IMR-90 (cell line): ENCODE measurements at regions not wholly inside any gene's neighbourhood (a gene's known extent, or its start where the extent isn't known, plus 50 kb on each side); places are given as distances from the start of the nearest gene placed in this dataset.

Source experiments
- ATAC-seq: fragments of 200-7000 bp; cut with Tn5 transposase; 2 replicates; pipeline ENCODE4 v1.9.1; 2020; ENCODE audit warnings: low read depth, mild to moderate bottlenecking, moderate library complexity
- BruUV-seq: library from RNA; stranded (reverse); fragments of 400-500 nt; replicated peaks from 2 replicates; lab custom pipeline; 2021; lab: Mats Ljungman, UMichigan
- CTCF ChIA-PET: fragments of 300-600 bp; formaldehyde crosslinking; extraction: SDS; loops from one replicate; lab custom pipeline; 2021; ENCODE audit warnings: antibody characterized with exemption; lab: Yijun Ruan, JAX
- POLR2A ChIA-PET: fragments of 300-600 bp; sonication (Branson Sonifier 250); formaldehyde crosslinking; loops from one replicate; lab custom pipeline; 2022; ENCODE audit warnings: antibody characterized with exemption; ENCODE audit not compliant: unreplicated experiment; lab: Charles Lee
- DNase-seq: peaks from one replicate; pipeline ENCODE4 v3.0.0; 2013
- H2AFZ ChIP-seq: replicated peaks from 2 replicates; pipeline ENCODE3; 2013; ENCODE audit warnings: low read length, mild to moderate bottlenecking; ENCODE audit not compliant: poor library complexity
- H2AK5ac ChIP-seq: 2 replicates; pipeline ENCODE4 v1.6.1; 2013; ENCODE audit warnings: low read depth, low read length, inconsistent platforms
- H2AK9ac ChIP-seq: replicated peaks from 2 replicates; pipeline ENCODE3; 2013; ENCODE audit warnings: mild to moderate bottlenecking, low read depth, low read length, moderate library complexity; ENCODE audit not compliant: poor library complexity
- H2BK120ac ChIP-seq: 2 replicates; pipeline ENCODE4 v1.6.1; 2013; ENCODE audit warnings: low read depth, low read length, inconsistent platforms
- H2BK15ac ChIP-seq: 3 replicates; pipeline ENCODE4 v1.6.1; 2013; ENCODE audit warnings: low read depth, low read length, inconsistent platforms
- H2BK20ac ChIP-seq: 2 replicates; pipeline ENCODE4 v1.6.1; 2013; ENCODE audit warnings: low read depth, mild to moderate bottlenecking, inconsistent platforms, low read length, moderate library complexity
- H2BK5ac ChIP-seq: 2 replicates; pipeline ENCODE4 v1.6.1; 2013; ENCODE audit warnings: mild to moderate bottlenecking, low read depth, low read length, inconsistent platforms; ENCODE audit not compliant: poor library complexity, severe bottlenecking
- H3K14ac ChIP-seq: replicated peaks from 2 replicates; pipeline ENCODE4 v1.6.1; 2013; ENCODE audit warnings: low read depth, low read length, inconsistent platforms
- H3K18ac ChIP-seq: 2 replicates; pipeline ENCODE4 v1.6.1; 2013; ENCODE audit warnings: low read depth, low read length, control low read depth
- H3K23ac ChIP-seq: 2 replicates; pipeline ENCODE4 v1.6.1; 2013; ENCODE audit warnings: low read depth, low read length, inconsistent platforms
- H3K27ac ChIP-seq: 2 replicates; pipeline ENCODE4 v1.5.1; 2013; ENCODE audit warnings: mild to moderate bottlenecking, control low read depth, low read length; ENCODE audit not compliant: insufficient read depth
- H3K27me3 ChIP-seq: 2 replicates; pipeline ENCODE4 v1.6.1; 2013; ENCODE audit warnings: low read length; ENCODE audit not compliant: control insufficient read depth, insufficient read depth
- H3K36me3 ChIP-seq: 2 replicates; pipeline ENCODE4 v1.6.1; 2013; ENCODE audit warnings: low read length, mixed read lengths; ENCODE audit not compliant: control insufficient read depth, insufficient read depth
- H3K4ac ChIP-seq: 2 replicates; pipeline ENCODE4 v1.6.1; 2013; ENCODE audit warnings: low read depth, low read length, inconsistent platforms
- H3K4me1 ChIP-seq: 2 replicates; pipeline ENCODE4 v1.6.1; 2013; ENCODE audit warnings: low read length, mixed read lengths; ENCODE audit not compliant: control insufficient read depth, insufficient read depth
- H3K4me2 ChIP-seq: 2 replicates; pipeline ENCODE4 v1.6.1; 2013; ENCODE audit warnings: low read depth, mild to moderate bottlenecking, control low read depth, low read length, moderate library complexity
- H3K4me3 ChIP-seq: 2 replicates; pipeline ENCODE4 v1.5.1; 2013; ENCODE audit warnings: low read depth, mild to moderate bottlenecking, control low read depth, low read length, moderate library complexity; ENCODE audit not compliant: insufficient read depth
- H3K56ac ChIP-seq: 2 replicates; pipeline ENCODE4 v1.6.1; 2013; ENCODE audit warnings: low read length, inconsistent platforms; ENCODE audit not compliant: insufficient read depth; ENCODE audit errors: extremely low read depth
- H3K79me1 ChIP-seq, 2 experiments: 2 replicates each; pipeline ENCODE4 v1.6.1; 2013; ENCODE audit warnings: low read length in 2 of 2, inconsistent platforms in 1 of 2, low read depth in 1 of 2
- H3K9ac ChIP-seq: 2 replicates; pipeline ENCODE4 v1.6.1; 2013; ENCODE audit warnings: low read depth, low read length, control low read depth
- H3K9me1 ChIP-seq: 2 replicates; pipeline ENCODE4 v1.6.1; 2013; ENCODE audit warnings: low read length, inconsistent platforms; ENCODE audit not compliant: insufficient read depth
- H3K9me3 ChIP-seq: 2 replicates; pipeline ENCODE4 v1.6.1; 2013; ENCODE audit warnings: low read length; ENCODE audit not compliant: control insufficient read depth, insufficient read depth
- H4K20me1 ChIP-seq: 2 replicates; pipeline ENCODE4 v1.6.1; 2013; ENCODE audit warnings: low read length, inconsistent platforms; ENCODE audit not compliant: insufficient read depth
- H4K5ac ChIP-seq: 2 replicates; pipeline ENCODE4 v1.6.1; 2013; ENCODE audit warnings: mild to moderate bottlenecking, low read depth, low read length, control low read depth
- H4K8ac ChIP-seq, 2 experiments: 2 replicates each; pipeline ENCODE4 v1.6.1; 2013; ENCODE audit warnings: low read depth in 2 of 2, low read length in 2 of 2, control low read depth in 1 of 2, inconsistent platforms in 1 of 2
- H4K91ac ChIP-seq: 2 replicates; pipeline ENCODE4 v1.6.1; 2013; ENCODE audit warnings: low read depth, low read length, inconsistent platforms; ENCODE audit not compliant: insufficient read depth
- BHLHE40 ChIP-seq: fragments of 150-350 bp; IDR thresholded peaks from 2 replicates; pipeline ENCODE4 v1.6.1; 2016; ENCODE audit warnings: mild to moderate bottlenecking, low read depth, low read length
- CEBPB ChIP-seq: IDR thresholded peaks from 2 replicates; pipeline ENCODE4 v1.6.1; 2012; ENCODE audit warnings: low read depth, low read length, improper control_type of control experiment
- CHD1 ChIP-seq: IDR thresholded peaks from 2 replicates; pipeline ENCODE4 v1.6.1; 2012; ENCODE audit warnings: low read depth, low read length, improper control_type of control experiment
- FOS ChIP-seq: fragments of 150-350 bp; IDR thresholded peaks from 2 replicates; pipeline ENCODE4 v1.6.1; 2016; ENCODE audit warnings: low read depth, low read length
- MAZ ChIP-seq: IDR thresholded peaks from 2 replicates; pipeline ENCODE4 v1.6.1; 2012; ENCODE audit warnings: low read depth, mild to moderate bottlenecking, low read length, improper control_type of control experiment, moderate library complexity, borderline replicate concordance
- MXI1 ChIP-seq: IDR thresholded peaks from 2 replicates; pipeline ENCODE4 v1.6.1; 2012; ENCODE audit warnings: low read depth, mild to moderate bottlenecking, low read length, moderate library complexity, borderline replicate concordance
- NFE2L2 ChIP-seq: fragments of 150-350 bp; IDR thresholded peaks from 2 replicates; pipeline ENCODE4 v1.6.1; 2016; ENCODE audit warnings: low read depth, mild to moderate bottlenecking, low read length
- POLR2A ChIP-seq: IDR thresholded peaks from 2 replicates; pipeline ENCODE4 v1.6.1; 2012; ENCODE audit warnings: mild to moderate bottlenecking, low read depth, low read length
- RAD21 ChIP-seq: IDR thresholded peaks from 2 replicates; pipeline ENCODE4 v1.6.1; 2012; ENCODE audit warnings: low read length, improper control_type of control experiment
- RCOR1 ChIP-seq: IDR thresholded peaks from 2 replicates; pipeline ENCODE4 v1.6.1; 2012; ENCODE audit warnings: mild to moderate bottlenecking, low read length, improper control_type of control experiment; ENCODE audit not compliant: insufficient replicate concordance
- RFX5 ChIP-seq: IDR thresholded peaks from 2 replicates; pipeline ENCODE4 v1.8.0; 2012; ENCODE audit warnings: low read depth, mild to moderate bottlenecking, low read length, moderate library complexity
- SMC3 ChIP-seq: fragments of 150-350 bp; IDR thresholded peaks from 2 replicates; pipeline ENCODE4 v1.6.1; 2016; ENCODE audit warnings: low read depth, mild to moderate bottlenecking, antibody characterized with exemption, low read length, moderate library complexity
- USF2 ChIP-seq: fragments of 150-350 bp; IDR thresholded peaks from 2 replicates; pipeline ENCODE4 v1.6.1; 2017; ENCODE audit warnings: mild to moderate bottlenecking, antibody characterized with exemption, low read length, low read depth
- WGBS, 2 experiments: methylation state at CpG; one replicate each; pipeline versions ENCODE4 v1.1.5 to v1.1.7; 2013; ENCODE audit warnings: missing lambda C conversion rate in 2 of 2; ENCODE audit not compliant: insufficient read length in 1 of 2; ENCODE audit errors: extremely low coverage in 2 of 2; 5-methylcytosine and 5-hydroxymethylcytosine counted together
- dilution Hi-C: fragments of 300-500 bp; cut with HindIII; formaldehyde crosslinking; loops from one replicate; pipeline ENCODE4 v1.14.3; 2018; ENCODE audit warnings: low sequenced_read_pairs; ENCODE audit not compliant: unreplicated experiment
- in situ Hi-C: fragments of 300-500 bp; cut with MboI; formaldehyde crosslinking; loops from 3 replicates; pipeline ENCODE4 v1.14.3; 2019; ENCODE audit warnings: low sequenced_read_pairs, inconsistent platforms, mixed read lengths
- intact Hi-C: fragments of 100-400 bp; cut with micrococcal nuclease; formaldehyde crosslinking; loops from 2 replicates; pipeline ENCODE4 v1.10.0; 2022
- TF ChIP-seq, protein P1 (sequence below): fragments of 150-350 bp; IDR thresholded peaks from 2 replicates; pipeline ENCODE4 v1.6.1; 2016; ENCODE audit warnings: low read depth, mild to moderate bottlenecking, low read length, moderate library complexity, borderline replicate concordance

DNA sequence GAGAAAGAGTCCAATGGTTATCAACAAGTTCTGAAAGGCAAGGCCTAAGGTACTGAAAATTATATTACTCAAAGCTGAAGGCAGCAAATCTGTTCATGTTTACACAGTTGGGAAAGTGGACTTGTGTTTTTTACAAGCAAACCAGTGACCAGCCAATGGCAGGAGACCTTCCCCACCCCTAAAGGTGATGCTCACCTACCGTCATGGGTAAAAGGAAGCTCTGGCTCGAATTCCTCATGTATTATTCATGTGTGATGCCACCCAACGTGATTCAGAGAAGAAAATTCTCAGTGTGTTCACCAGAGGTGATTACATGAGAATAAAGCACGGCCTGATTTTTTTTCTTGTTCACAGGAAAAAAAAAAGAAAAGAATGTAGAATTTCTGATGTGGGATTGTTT lies 1161.2 kb upstream of the SEL1L start:
- dilution Hi-C loops = no loop called here
- POLR2A ChIA-PET = no interaction called here

More for the DNA sequence above, 1161.2 kb upstream of the SEL1L start:
- no peak overlapping the region for H2AK9ac ChIP-seq
- intact Hi-C loops (no loop called here), in situ Hi-C loops (no loop called here)
- no peak overlapping the region for H4K8ac ChIP-seq
- H3K14ac ChIP-seq = no peak overlapping the region
- H4K91ac ChIP-seq = no peak overlapping the region
- no peak overlapping the region for H3K18ac ChIP-seq
- no peak overlapping the region for H3K23ac ChIP-seq
- H3K4ac ChIP-seq = no peak overlapping the region
- H2BK20ac ChIP-seq = no peak overlapping the region
- BruUV-seq = no TSS peak
- H3K4me3 ChIP-seq = no peak overlapping the region
- no peak overlapping the region for H2BK120ac ChIP-seq
- no peak overlapping the region for H3K9ac ChIP-seq
- CTCF ChIA-PET = no interaction called here
- H3K27me3 ChIP-seq = no peaks in the 10 kb centered on the region
- no peak for TF ChIP-seq RAD21
- TF ChIP-seq RCOR1 = no peak
- no peak for TF ChIP-seq CEBPB
- TF ChIP-seq MAZ = no peak
- TF ChIP-seq POLR2A = no peak
- TF ChIP-seq BHLHE40 = no peak
- TF ChIP-seq USF2 = no peak
- no peak for TF ChIP-seq FOS
- TF ChIP-seq CHD1 = no peak
- TF ChIP-seq MXI1 = no peak
- TF ChIP-seq, protein P1, sequence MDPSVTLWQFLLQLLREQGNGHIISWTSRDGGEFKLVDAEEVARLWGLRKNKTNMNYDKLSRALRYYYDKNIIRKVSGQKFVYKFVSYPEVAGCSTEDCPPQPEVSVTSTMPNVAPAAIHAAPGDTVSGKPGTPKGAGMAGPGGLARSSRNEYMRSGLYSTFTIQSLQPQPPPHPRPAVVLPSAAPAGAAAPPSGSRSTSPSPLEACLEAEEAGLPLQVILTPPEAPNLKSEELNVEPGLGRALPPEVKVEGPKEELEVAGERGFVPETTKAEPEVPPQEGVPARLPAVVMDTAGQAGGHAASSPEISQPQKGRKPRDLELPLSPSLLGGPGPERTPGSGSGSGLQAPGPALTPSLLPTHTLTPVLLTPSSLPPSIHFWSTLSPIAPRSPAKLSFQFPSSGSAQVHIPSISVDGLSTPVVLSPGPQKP = no peak
- no peak for TF ChIP-seq SMC3
- TF ChIP-seq NFE2L2 = no peak
- no peak for TF ChIP-seq RFX5
- no peaks in the 10 kb centered on the region for H3K79me1 ChIP-seq
- DNase-seq (no peak), ATAC-seq (no peak)
- H3K4me2 ChIP-seq = no peak overlapping the region
- H3K9me1 ChIP-seq = no peaks in the 10 kb centered on the region
- no peak overlapping the region for H3K56ac ChIP-seq
- no peaks in the 10 kb centered on the region for H3K4me1 ChIP-seq
- H2BK15ac ChIP-seq = no peak overlapping the region
- no peak overlapping the region for H2BK5ac ChIP-seq
- no peak overlapping the region for H4K5ac ChIP-seq
- peaks cover 5% of the 10 kb centered on the region; the same call in 1 of the 2 replicates for H3K9me3 ChIP-seq
- no peaks in the 10 kb centered on the region for H3K36me3 ChIP-seq
- H4K20me1 ChIP-seq = no peaks in the 10 kb centered on the region
- no CpG with 5 or more reads among the region's 4 CpGs for WGBS, 2 experiments
- no peak overlapping the region for H2AFZ ChIP-seq
- no peak overlapping the region for H2AK5ac ChIP-seq
- H3K27ac ChIP-seq = no peak overlapping the region
